ENCODE measurements at regions not wholly inside any gene's neighbourhood (a gene's known extent, or its start where the extent isn't known, plus 50 kb on each side); places are given as distances from the start of the nearest gene placed in this dataset.
"Not testable (repeated sequence)": the region's sequence is repeated elsewhere in the genome, so short reads cannot be mapped to it uniquely, and the experiment has no call there.

GRCh38 chr17:54455251-54455868, 445.3 kb upstream of the TOM1L1 start:
- no peak for DNase-seq (ENCODE audit: low read depth)
- Histone ChIP-seq H3K27me3 (ENCODE audit: control insufficient read depth, insufficient read depth, low read length) (no peaks in the 10 kb centered on the region), H3K4me3 (ENCODE audit: low read depth, low read length) (no peak overlapping the region), H3K36me3 (ENCODE audit: control insufficient read depth, insufficient read depth, low read length) (no peaks in the 10 kb centered on the region)
- TF ChIP-seq, protein P1, sequence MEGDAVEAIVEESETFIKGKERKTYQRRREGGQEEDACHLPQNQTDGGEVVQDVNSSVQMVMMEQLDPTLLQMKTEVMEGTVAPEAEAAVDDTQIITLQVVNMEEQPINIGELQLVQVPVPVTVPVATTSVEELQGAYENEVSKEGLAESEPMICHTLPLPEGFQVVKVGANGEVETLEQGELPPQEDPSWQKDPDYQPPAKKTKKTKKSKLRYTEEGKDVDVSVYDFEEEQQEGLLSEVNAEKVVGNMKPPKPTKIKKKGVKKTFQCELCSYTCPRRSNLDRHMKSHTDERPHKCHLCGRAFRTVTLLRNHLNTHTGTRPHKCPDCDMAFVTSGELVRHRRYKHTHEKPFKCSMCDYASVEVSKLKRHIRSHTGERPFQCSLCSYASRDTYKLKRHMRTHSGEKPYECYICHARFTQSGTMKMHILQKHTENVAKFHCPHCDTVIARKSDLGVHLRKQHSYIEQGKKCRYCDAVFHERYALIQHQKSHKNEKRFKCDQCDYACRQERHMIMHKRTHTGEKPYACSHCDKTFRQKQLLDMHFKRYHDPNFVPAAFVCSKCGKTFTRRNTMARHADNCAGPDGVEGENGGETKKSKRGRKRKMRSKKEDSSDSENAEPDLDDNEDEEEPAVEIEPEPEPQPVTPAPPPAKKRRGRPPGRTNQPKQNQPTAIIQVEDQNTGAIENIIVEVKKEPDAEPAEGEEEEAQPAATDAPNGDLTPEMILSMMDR (IDR thresholded peaks at IDR 0.05; ENCODE audit: insufficient read depth, low read length, severe bottlenecking) = no peak
- no peak for FAIRE-seq

GRCh38 chr17:54465443-54465842, 435.2 kb upstream of the TOM1L1 start:
- not testable (repeated sequence) for H3K36me3 ChIP-seq (ENCODE audit: control insufficient read depth, insufficient read depth, low read length); H3K27me3 ChIP-seq (ENCODE audit: control insufficient read depth, insufficient read depth, low read length); FAIRE-seq; DNase-seq (ENCODE audit: low read depth); H3K4me3 ChIP-seq (ENCODE audit: low read depth, low read length)

- TF ChIP-seq, protein P1 (IDR thresholded peaks at IDR 0.05; ENCODE audit: insufficient read depth, low read length, severe bottlenecking) = no peak
- H3K4me3 ChIP-seq (ENCODE audit: low read depth, low read length) = no peak overlapping the region
- DNase-seq (ENCODE audit: low read depth) = no peak
- H3K36me3 ChIP-seq (ENCODE audit: control insufficient read depth, insufficient read depth, low read length) = no peaks in the 10 kb centered on the region
- no peaks in the 10 kb centered on the region for H3K27me3 ChIP-seq (ENCODE audit: control insufficient read depth, insufficient read depth, low read length)
- no peak for FAIRE-seq
Measured at GRCh38 chr17:54466875-54467274, 433.8 kb upstream of the TOM1L1 start.

DNA sequence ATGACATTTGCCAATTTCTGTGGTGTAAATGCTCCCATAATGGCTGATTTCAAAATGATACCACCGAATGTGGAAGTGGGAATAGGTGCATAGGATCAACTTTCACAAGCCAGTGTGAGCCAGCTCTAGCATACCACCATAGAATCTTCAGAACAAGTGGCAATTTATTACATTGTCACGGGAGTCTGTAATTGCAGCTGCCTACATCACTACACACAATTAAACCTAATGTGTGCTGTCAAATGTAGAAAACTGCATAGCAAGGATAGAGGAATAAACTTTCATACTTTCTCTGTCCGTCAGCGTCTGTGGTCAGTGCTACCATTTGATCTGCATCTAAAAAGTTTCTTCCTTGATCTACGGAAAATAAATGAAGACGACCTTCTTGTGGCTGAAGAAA, 417.8 kb upstream of the TOM1L1 start:
- DNase-seq (ENCODE audit: low read depth) (no peak), FAIRE-seq (no peak)
- TF ChIP-seq, protein P1 (IDR thresholded peaks at IDR 0.05; ENCODE audit: insufficient read depth, low read length, severe bottlenecking) = no peak
- Histone ChIP-seq H3K27me3 (ENCODE audit: control insufficient read depth, insufficient read depth, low read length) (no peaks in the 10 kb centered on the region), H3K36me3 (ENCODE audit: control insufficient read depth, insufficient read depth, low read length) (no peaks in the 10 kb centered on the region), H3K4me3 (ENCODE audit: low read depth, low read length) (no peak overlapping the region)

DNA sequence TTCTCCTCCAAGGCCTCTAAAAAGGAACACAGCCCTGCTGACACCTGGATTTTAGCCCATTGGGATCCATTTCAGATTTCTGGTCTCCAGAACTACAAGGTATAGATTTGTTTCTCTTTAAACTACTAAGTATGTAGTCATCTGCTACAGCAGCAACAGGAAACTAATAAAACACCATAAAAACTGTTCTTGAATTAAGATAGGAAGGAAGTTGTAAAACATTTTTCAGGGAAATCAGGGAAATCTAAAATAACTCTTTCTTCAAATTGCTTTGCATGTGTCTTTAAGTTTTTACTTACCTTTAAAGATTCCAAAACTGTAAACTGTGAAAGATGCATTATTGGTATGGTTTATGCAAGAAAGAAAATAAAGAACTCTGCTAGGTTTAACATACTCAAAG, 407.0 kb upstream of the TOM1L1 start:
- DNase-seq (ENCODE audit: low read depth) (no peak), FAIRE-seq (no peak)
- Histone ChIP-seq H3K36me3 (ENCODE audit: control insufficient read depth, insufficient read depth, low read length) (no peaks in the 10 kb centered on the region), H3K4me3 (ENCODE audit: low read depth, low read length) (no peak overlapping the region), H3K27me3 (ENCODE audit: control insufficient read depth, insufficient read depth, low read length) (no peaks in the 10 kb centered on the region)
- TF ChIP-seq, protein P1 (IDR thresholded peaks at IDR 0.05; ENCODE audit: insufficient read depth, low read length, severe bottlenecking) = no peak

GRCh38 chr17:54494721-54495715, 405.6 kb upstream of the TOM1L1 start:
- no peak for FAIRE-seq

More at GRCh38 chr17:54494721-54495715, 405.6 kb upstream of the TOM1L1 start:
- H3K4me3 ChIP-seq (ENCODE audit: low read depth, low read length) = no peak overlapping the region
- TF ChIP-seq, protein P1 (IDR thresholded peaks at IDR 0.05; ENCODE audit: insufficient read depth, low read length, severe bottlenecking) = no peak
- DNase-seq (ENCODE audit: low read depth) = no peak
- no peaks in the 10 kb centered on the region for H3K36me3 ChIP-seq (ENCODE audit: control insufficient read depth, insufficient read depth, low read length)
- H3K27me3 ChIP-seq (ENCODE audit: control insufficient read depth, insufficient read depth, low read length) = no peaks in the 10 kb centered on the region
